ENCODE measurements at regions not wholly inside any gene's neighbourhood (a gene's known extent, or its start where the extent isn't known, plus 50 kb on each side); places are given as distances from the start of the nearest gene placed in this dataset.
"Not testable (repeated sequence)": the region's sequence is repeated elsewhere in the genome, so short reads cannot be mapped to it uniquely, and the experiment has no call there.

DNA sequence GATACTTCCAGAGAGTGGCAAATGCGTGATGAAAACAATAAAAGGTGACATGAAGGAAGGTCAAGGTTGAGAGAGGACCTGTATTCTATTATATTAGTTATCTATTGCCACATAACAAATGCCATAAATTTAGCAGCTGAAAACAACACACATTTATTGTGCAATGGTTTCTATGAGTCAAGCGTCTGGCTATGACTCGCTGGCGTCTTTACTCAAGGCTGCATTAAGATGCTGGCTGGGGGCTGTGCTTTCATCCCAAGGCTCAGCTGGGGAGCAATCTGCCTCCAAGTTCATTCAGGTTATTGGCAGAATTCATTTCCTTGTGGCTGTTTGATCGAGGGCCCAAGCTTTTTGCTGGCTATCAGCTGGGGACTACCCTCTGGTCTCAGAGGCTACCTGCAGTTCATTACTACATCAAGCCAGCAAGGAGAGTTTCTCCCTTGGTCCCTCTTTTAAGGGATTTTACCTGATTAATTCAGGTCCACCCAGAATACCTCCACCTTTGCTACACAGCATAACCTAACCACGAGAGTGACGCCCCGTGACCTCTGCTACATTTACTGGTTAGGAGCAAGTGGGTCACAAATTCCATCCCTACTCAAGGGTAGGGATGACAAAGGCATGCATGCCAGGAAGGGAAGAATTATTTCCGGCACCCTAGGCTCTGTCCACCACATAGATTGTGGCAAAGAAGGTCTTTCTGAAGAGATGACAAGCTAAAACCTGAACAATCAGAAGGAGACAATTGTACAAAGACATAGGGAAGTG, 549.1 kb downstream of the MN1 start:
- DNase-seq = no peak
- ATAC-seq = no peak

DNA sequence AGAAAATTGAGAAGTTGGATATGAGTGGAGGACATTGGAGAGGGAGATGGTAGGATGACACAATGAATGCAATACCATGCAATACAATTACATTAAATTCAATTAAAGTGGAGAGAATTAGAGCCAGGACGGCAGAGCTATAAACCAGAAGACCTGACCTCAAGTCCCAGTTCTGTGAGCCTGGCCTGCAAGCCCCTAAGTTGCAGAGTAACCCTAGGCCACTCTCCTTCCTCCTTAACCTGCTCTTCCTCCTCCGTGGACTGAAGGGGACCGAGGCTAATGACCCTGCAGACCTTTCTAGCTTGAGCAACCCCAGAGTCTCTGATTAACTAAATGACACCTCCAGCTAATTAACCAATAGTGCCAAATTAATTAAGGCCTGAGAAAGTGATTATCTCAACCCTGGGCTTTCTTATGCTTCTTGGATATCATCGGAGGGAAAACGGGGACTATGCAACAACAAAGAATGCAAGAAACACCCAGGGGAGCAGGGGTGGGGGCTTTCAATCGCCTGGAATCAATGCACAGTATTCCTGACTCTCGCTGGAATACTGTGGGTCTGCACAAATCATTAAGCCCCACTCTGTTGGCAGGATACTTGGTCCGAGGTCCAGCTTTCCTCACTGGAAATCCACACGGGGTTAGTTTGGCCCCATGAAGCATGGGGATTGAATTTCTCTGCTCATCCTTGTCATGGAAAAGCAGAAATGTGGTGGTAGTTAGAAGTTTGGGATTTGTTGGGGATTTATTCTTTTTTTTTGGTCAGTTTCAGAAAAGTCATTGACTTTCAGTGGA, 548.3 kb downstream of the MN1 start:
- ATAC-seq (no peak), DNase-seq (no peak)

DNA sequence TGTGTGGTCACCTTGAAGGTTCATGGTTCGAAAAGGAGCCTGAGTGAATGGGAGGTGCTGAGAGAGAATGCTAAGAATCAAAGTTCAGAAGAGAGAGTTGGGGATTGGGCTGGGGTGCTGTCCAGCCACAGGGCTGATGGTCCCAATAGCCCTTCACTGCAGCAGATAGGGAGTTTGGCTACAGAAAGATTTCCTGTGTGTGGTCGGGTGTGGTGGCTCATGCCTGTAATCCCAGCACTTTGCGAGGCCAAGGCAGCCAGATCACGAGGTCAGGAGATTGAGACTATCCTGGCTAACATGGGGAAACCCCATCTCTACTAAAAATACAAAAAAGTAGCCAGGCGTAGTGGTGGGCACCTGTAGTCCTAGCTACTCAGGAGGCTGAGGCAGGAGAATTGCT, 547.5 kb downstream of the MN1 start:
- not testable (repeated sequence) for DNase-seq, ATAC-seq

DNA sequence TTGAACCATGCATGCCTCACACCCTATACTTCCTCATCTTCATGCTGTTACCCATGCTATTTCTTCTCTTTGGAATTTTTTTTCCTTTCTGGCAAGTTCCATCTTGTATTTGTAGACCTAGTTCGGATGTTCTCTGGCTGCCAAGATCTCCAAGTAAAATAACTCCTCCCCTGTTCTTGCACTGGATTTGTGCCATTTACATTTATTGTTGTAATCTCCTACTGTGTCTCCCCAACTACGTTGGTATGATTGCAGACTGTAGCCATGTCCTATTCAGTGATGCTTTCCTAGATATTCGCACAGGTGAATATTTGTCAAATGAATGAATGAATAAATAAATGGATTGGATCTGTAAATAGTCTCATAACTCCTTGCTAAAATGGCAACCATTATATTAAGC, 546.0 kb downstream of the MN1 start:
- DNase-seq (no peak), ATAC-seq (no peak)

DNA sequence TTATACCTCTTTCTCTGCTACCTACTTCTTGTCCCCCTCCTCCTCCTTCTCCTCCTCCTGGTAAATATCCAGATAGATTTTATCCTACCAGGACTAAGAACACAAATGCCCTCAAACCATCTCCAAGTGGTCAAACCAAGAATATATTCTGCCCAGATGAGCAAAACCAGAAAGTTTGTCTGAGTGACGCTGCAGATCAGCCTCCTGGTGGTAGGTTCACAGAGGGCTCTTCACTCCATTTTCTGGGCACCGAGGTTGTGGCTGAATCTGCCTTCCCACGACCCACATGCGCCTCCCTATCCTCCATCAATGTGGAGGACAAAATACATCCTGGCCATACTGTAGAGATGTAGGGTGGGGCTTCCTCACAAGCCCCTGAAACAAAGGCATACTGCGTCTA, 543.6 kb downstream of the MN1 start:
- ATAC-seq = no peak
- DNase-seq = no peak

DNA sequence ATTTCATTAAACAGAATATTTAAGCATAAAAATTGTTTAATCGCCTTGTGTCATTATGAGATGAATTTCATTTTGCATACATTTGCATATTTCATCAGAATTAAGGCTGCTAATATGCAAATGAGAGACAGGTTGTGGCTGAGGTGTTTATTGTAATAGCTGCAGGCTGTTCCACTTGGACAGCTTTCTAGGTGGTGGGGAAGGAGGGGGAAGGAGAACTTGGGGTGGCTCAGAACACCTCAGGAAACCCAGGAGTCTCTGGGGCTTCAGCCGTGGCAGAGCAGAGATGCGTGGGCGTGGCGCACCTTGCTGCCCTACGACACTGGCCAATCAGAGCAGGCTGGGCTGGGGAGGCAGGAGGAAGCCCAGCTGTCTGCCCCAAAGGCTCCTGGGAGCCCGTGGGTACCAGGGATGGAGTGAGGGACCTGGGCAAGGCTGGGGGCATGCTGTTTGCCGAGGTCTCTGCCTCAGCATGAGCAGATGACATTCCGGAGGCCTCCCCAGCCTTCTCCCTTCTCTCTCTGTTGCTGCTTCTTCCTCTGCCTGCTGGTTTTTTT, 542.9 kb downstream of the MN1 start:
- no peak for ATAC-seq
- no peak for DNase-seq

DNA sequence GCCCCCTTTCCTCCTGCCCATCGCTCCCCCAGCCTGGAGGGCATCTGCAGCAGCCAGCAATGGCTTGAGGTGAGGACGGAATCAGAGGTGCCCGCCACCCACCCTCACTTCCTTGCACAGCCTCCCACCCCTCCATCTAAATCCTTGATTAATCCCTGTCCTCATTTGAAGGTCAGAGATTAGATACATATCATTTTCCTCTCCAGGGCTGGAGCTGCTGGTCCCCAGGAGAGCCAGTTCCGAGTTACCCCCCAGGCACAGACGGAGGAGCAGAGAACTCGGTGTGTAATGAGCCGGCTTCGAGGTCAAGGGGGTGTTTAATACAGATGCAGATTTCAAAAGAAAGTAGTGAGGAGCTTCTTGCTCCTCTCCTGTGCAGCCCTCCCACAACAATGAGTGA, 542.1 kb downstream of the MN1 start:
- no peak for DNase-seq
- no peak for ATAC-seq

DNA sequence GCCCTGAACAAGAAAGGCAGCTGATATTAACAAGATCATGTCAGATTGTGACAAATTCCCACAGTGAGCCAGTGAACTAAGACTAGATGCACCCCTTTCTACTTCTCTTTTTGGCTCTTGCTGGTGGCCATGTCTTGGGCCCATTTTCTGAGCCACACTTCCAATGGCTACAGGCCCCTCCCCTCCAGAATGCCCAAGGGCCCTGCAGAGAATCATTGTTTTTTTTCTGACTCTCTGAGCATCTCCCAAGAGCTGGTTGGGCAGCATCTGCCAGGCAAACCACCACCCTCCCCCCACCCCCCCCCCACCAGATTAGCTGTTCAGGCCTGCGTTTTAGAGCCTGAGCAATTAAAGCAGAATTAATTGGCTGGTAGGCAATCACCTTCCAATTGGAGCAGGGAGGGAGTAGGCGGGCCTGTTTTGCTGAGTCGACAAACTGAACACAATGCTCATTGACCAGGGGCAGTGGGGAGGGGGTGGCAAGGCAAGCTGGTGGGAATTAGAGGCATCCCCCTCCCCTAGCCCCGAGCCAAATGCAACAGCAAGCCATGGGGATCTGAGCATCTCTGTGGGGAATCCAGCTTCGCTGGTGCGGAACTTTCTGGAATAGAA, 541.4 kb downstream of the MN1 start:
- DNase-seq (no peak), ATAC-seq (no peak)

DNA sequence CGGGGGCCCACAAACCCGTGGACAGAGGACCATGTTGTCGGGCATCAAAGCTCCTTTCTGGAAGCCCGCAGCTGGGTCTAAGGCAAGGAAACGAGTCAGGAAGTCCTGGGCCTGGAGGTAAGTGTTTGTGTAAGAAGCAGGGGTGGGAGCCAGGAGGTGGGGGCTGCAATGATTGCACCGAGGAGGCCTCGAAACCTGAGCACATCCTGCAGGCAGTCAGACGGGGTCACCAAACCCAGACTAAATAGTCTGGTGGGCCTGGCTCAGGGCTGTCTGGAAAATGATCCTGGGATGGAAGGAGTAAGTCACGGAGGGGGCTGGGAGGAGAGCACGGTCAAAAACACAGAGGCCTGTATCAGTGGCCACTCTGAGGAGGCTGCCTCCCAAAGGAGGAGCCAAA, 539.2 kb downstream of the MN1 start:
- DNase-seq = no peak
- no peak for ATAC-seq

DNA sequence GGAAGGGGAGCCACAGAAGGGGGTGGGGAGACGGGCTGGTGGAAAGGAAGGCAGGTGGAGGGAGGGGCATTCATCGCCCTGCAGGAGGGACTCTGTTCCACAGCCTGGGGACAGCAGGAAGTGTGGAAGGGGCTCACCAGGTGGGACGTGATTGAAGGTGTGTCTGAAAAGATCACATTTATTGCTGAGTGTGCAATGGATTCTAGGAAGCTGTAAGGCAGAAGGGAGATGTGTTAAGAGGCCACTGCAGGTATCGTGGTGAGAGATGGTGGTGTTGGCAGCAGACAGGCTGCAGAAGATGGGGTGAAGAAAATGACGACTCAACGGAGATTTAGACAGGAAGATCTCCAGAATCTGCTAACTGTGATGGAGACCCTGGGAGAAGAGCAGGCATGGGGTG, 537.4 kb downstream of the MN1 start:
- no peak for ATAC-seq
- no peak for DNase-seq

DNA sequence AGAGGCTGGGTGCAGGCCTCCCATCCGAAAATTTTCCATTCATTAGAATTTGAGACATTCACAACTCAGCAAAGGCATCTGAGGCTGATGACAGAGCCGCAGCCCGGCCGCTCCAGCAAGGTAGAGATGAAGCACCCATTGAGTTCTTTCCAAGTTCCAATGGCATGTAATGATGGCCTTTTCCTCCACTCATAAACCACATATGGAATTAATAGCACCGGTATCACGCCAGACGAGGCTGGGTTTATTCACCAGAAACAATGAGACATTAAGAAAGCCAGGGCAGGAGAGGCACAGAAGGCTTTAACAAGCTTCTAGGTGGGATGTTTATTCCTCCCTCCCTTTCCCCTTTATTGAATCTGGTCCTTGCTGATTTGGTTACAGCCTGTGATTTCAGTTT, 534.4 kb downstream of the MN1 start:
- ATAC-seq (no peak), DNase-seq (no peak)

DNA sequence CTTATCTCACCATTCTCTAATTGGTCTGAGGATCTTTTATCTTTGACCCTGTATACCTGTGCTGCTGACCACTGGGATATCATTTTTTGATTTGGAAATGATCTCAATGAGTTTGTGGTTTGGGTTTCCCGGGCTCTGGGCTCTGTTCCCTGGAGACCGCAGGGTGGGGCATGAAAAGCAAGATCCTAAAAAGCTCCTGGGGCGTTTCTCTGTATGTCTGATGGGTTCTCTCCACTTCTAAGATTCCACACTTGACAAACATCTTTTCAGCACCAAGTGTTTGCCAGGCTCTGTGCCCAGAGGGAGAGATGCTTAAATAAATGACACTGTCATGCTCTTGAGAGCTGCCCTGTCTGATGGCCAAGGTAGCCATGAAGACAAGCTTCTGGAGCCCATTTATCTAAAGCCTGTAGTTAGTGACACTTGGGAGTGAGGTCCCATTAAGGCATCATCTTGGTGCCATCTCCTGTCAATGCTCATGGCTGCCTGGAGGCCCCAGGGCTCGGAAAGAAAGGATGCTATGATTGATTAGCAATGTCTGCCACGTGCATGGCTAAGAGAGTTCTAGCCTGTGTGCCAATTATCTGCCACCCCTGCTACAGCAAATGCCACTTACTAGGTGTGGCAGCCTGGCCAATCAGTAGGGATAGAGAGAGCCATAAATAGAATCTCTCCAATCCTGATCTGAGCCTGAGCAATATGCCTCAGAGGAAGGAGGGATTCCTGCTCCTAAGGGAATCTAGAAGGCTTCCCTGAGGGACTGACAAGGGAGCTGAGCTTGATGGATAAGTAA, 531.6 kb downstream of the MN1 start:
- ATAC-seq (no peak), DNase-seq (no peak)

DNA sequence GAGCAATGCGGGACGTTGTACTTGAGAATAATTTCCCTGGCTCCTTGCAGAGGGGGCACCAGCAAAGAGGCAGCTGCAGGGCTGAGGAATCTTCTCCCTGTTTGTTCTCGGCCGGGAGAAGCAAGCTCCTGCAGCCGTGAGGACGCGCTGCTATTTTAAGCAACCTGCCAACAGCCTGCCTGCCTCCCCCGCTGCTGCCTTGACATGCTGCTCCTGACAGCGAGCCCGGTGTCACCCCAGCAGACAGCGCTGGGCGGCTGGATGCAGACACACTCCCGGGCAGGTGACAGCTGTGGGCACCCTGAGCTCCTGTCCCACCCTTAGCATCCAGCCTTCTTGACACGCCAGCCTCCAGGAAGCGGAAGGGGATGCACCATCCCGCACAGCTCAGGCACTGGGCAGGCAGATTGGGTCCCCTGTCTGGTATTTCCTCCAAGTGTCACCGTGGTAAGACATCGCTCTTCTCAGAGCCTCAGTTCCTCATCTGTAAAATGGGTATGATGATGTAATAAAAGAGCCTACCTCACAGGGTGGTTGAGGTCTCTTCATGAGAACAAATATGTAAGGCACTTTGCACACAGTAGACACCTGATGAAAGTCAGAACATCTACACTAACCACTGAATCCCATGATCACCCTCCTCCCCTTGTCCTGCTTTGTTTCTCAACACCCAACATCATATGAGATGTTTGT, 530.6 kb downstream of the MN1 start:
- DNase-seq = no peak
- ATAC-seq = no peak

DNA sequence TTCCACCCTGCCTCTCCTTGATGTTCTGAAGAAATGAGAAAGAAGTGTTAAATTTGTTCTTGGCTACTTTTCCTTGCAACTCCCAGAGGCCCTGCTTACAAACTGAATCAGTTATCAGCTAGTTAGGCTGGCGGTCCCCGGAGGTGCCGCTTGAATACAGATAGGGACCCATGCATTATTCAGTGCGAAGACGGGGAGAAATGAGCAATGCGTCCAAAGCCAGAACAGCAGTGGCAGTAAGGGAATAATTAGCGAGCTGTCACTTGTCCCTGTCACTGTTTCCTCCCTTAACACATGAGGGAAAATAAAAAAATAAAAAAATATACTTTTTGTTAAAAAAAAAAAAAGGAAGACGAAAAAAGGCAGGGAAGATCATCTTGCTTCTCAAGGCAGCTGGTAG, 528.1 kb downstream of the MN1 start:
- ATAC-seq = no peak
- no peak for DNase-seq

DNA sequence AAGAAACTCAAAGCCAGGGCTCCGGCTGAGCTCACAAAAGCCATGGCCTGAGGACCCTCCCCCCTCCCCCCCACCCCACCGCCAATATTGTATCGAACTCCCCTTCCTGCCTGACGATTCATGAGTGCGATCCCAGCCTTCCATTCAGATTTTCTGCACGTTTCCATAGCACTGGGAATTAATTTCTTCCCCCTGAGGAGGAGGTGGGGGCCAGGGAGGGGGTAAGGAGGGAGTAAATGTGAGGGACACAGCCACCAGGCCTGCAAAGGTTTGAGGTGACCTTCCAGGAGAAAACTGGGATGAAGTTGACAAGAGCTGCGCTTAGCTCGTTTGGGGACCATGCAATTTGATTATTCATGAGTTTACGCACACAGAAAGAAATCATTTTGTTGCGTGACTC, 527.7 kb downstream of the MN1 start:
- ATAC-seq (no peak), DNase-seq (no peak)

DNA sequence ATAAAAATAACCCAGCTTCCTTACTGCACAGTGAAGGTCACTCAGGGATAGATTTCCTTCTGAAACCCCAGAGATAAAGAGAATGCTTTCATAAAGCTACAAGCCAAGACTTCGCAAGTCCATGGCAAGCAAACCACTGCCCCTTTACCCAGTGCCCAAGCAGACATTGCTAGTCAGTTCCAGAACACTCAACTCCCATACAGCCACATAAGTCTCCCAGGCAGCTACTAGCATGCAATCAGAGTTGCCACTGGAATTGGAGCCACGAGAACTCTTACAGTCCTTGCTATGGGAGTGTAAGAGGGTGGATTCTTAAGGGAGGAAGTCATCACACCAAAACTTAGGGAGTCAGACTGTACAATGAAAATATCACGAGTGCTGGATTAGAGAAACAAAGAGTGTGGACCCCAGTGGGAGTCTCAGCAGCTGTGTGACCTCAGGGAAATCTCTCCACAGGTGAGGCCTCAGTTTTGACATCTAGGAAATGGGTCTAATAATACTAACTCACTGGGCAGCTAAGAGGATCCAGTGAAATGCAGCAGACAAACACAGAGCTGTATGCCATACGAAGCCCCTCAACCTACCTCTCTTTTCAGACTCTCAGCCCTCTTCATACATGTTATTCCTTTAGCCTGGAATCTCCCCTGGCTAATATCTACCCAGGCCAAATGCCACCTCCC, 526.6 kb downstream of the MN1 start:
- DNase-seq (no peak), ATAC-seq (no peak)

DNA sequence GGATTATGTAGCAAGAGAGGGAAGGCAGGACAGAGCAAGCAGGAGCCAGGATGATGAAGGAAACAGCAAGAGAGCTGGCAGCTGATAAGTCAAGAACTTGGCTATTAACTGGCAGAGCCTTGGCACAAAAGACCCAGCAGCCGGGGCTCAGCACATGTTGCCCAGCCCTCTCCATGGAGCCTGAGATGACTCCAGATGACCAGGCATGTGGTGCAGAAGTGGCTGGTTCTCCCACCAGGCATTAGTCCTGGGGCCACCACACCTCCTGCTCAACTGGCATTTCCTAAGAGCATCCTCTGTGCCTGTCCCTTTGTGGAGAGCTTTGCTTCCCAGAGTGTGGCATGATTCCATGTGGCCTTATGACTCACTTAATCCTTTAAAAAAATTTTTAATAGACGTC, 522.6 kb downstream of the MN1 start:
- ATAC-seq (no peak), DNase-seq (no peak)

DNA sequence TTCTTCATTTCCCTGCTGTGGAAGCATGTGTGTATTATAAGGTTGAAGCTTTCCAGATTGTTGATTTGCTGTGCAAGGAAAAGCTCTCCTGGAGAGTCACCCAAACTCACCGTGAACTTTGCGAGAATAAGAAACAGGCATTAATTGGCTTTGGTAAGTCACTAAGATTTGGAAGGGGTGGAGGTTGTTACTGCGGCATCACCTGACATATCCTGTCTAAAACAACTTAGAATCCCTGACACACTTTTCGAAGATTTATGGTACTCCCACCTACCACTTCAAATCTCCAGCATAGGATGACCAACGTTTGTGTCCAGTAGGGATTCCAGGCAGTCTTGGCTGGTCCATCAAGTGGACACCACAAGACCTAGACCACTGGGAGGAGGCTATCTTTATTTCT, 518.3 kb downstream of the MN1 start:
- DNase-seq (no peak), ATAC-seq (no peak)

DNA sequence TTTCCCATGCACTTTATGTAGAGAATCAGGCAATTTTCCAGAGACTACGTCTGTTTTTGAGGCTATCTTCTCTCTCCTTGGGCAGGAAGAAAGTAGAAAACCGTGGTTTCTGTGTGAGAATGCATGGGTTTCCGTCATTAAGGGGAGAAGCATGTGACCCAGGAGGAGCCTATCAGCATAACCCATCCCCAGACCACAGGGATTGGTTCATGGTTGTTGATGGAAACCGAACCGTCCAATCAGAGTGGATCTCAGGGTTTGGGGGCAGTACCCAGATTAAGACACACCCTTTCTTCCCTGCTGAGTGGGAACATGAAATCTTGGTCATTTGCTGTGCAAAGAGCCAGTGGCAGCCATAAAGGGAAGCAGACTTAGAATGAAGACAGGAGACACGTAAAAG, 517.8 kb downstream of the MN1 start:
- no peak for ATAC-seq
- no peak for DNase-seq

DNA sequence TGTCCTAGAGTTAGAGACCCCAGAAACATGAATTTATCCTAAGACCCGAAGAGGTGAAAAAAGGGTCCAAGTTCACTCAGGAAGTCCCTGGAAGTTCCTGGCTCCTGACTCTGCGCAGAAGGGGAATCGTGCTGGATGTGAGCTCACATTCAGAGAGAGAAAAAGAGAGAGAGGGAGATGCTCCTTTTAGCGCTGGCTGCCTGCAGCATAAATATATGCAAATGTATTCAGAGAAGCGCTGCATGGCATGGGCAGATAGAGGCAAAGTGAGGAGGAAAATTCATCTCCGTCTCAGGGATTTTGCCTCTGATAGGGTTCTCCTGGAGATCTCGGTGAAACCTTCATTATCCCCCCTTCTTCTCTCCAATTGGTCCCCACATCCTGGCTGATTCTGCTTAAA, 517.2 kb downstream of the MN1 start:
- no peak for ATAC-seq
- no peak for DNase-seq

DNA sequence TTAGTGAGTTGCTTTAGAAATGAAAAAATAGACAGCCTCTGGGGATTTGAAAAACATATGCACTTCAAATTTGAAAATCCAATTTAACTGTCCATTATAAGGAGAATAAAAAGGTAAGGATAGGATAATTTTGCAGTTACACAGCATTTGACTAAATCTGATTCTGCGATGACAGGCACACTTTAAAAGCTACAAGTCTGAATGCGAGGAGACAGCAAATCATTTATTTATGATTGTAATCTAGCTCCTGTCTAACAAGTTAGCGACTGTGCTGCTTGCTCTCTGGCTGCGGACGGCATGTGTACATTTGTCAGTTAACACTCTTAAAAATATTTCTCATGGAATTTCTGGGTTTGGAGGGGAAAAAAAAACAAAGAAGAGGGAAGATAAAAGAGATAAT, 514.8 kb downstream of the MN1 start:
- no peak for ATAC-seq
- no peak for DNase-seq
